GM23338 (cell line): ENCODE measurements at regions not wholly inside any gene's neighbourhood (a gene's known extent, or its start where the extent isn't known, plus 50 kb on each side); places are given as distances from the start of the nearest gene placed in this dataset.

Experiments
- ATAC-seq: fragments of 200-7000 bp; cut with Tn5 transposase; 3 replicates; pipeline ENCODE4 v1.9.1; 2020
- DNase-seq: peaks from one replicate; pipeline ENCODE4 v3.0.0-alpha.2; 2015; ENCODE audit warnings: low spot score
- H2AFZ ChIP-seq: fragments of 200-600 bp; sonication (generic); 2 replicates; pipeline ENCODE4 v1.8.0; 2016; ENCODE audit warnings: antibody characterized with exemption, mild to moderate bottlenecking, moderate library complexity
- H3F3A ChIP-seq: fragments of 200-600 bp; sonication (generic); replicated peaks from 2 replicates; pipeline ENCODE4 v1.8.0; 2017; ENCODE audit warnings: antibody characterized with exemption, mixed run types, low read depth
- H3K27ac ChIP-seq: fragments of 200-600 bp; sonication (generic); 2 replicates; pipeline ENCODE4 v1.6.1; 2016; ENCODE audit warnings: low read depth
- H3K27me3 ChIP-seq: fragments of 200-600 bp; sonication (generic); 2 replicates; pipeline ENCODE4 v1.8.0; 2016; ENCODE audit warnings: mild to moderate bottlenecking, mixed run types, moderate library complexity; ENCODE audit not compliant: insufficient read depth
- H3K36me3 ChIP-seq: fragments of 200-600 bp; sonication (generic); 2 replicates; pipeline ENCODE4 v1.8.0; 2016; ENCODE audit warnings: mild to moderate bottlenecking; ENCODE audit not compliant: insufficient read depth
- H3K4me1 ChIP-seq: fragments of 200-600 bp; sonication (generic); 2 replicates; pipeline ENCODE4 v1.8.0; 2016; ENCODE audit warnings: mild to moderate bottlenecking, moderate library complexity; ENCODE audit not compliant: insufficient read depth
- H3K4me2 ChIP-seq: fragments of 200-600 bp; sonication (generic); 2 replicates; pipeline ENCODE4 v1.7.1; 2017; ENCODE audit warnings: mixed run types
- H3K4me3 ChIP-seq: fragments of 200-600 bp; sonication (generic); 2 replicates; pipeline ENCODE4 v1.6.1; 2016; ENCODE audit warnings: mixed run types
- H3K79me2 ChIP-seq: fragments of 200-600 bp; sonication (generic); replicated peaks from 2 replicates; pipeline ENCODE4 v1.8.0; 2017; ENCODE audit warnings: mild to moderate bottlenecking; ENCODE audit not compliant: insufficient read depth
- H3K9me2 ChIP-seq: fragments of 200-600 bp; sonication (generic); 2 replicates; pipeline ENCODE4 v1.8.0; 2017; ENCODE audit not compliant: insufficient read depth
- H4K20me1 ChIP-seq: fragments of 200-600 bp; sonication (generic); replicated peaks from 2 replicates; pipeline ENCODE4 v1.8.0; 2017; ENCODE audit warnings: mild to moderate bottlenecking; ENCODE audit not compliant: insufficient read depth
- H3K27ac Mint-ChIP-seq: 2 replicates; pipeline ENCODE4 v1.8.0; 2020; ENCODE audit warnings: inconsistent platforms, mild to moderate bottlenecking, moderate library complexity, mixed read lengths
- H3K27me3 Mint-ChIP-seq: 3 replicates; pipeline ENCODE4 v1.8.0; 2022; ENCODE audit warnings: low read depth, mild to moderate bottlenecking, moderate library complexity, mixed read lengths, inconsistent platforms; ENCODE audit not compliant: insufficient read depth, poor library complexity
- H3K36me3 Mint-ChIP-seq: 3 replicates; pipeline ENCODE4 v1.8.0; 2021; ENCODE audit warnings: low read depth, mild to moderate bottlenecking, inconsistent platforms, moderate library complexity, mixed read lengths
- H3K4me1 Mint-ChIP-seq: 3 replicates; pipeline ENCODE4 v1.8.0; 2020; ENCODE audit warnings: mild to moderate bottlenecking, inconsistent platforms, mixed read lengths
- H3K4me3 Mint-ChIP-seq: 3 replicates; pipeline ENCODE4 v1.8.0; 2021; ENCODE audit warnings: moderate library complexity, mild to moderate bottlenecking, inconsistent platforms, mixed read lengths
- H3K9me3 Mint-ChIP-seq: 3 replicates; pipeline ENCODE4 v1.8.0; 2020; ENCODE audit warnings: moderate library complexity, mild to moderate bottlenecking, inconsistent platforms, mixed read lengths
- EZH2 ChIP-seq: fragments of 200-600 bp; sonication (generic); IDR thresholded peaks from one replicate; pipeline ENCODE4 v1.8.0; 2017; ENCODE audit warnings: antibody characterized with exemption, mild to moderate bottlenecking, low read depth; ENCODE audit not compliant: unreplicated experiment
- JUNB ChIP-seq: IDR thresholded peaks from one replicate; pipeline ENCODE4 v1.6.1; 2016; ENCODE audit warnings: antibody characterized with exemption; ENCODE audit not compliant: unreplicated experiment
- NANOG ChIP-seq: IDR thresholded peaks from 2 replicates; pipeline ENCODE4 v1.6.1; 2016; ENCODE audit warnings: antibody characterized with exemption, borderline replicate concordance
- TF ChIP-seq, protein P1 (sequence below): fragments of 250-450 bp; sonication (Bioruptor Pico); IDR thresholded peaks from 2 replicates; pipeline ENCODE4 v1.5.0; 2020; ENCODE audit warnings: mild to moderate bottlenecking, moderate library complexity

DNA sequence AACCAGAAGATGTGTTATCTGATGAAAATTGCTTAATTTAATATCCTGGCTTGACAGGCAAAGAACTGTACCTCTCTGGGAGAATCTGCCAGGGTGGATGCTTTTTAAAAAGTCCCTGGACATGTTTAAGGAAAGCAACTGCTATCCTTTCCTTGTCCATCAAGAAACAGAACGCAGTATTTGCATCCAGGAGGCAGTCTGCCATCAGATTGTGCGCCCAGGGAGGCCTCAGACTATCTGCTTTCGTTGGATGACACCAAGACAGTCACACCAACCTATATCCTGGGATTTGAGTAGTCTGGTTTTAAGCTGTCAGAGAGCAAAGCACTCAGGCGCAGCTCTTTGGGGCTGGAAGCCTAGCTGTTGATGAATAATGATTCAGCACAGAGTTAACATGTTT lies 121.9 kb downstream of the TBX5 start (continued):
- TF ChIP-seq, protein P1, sequence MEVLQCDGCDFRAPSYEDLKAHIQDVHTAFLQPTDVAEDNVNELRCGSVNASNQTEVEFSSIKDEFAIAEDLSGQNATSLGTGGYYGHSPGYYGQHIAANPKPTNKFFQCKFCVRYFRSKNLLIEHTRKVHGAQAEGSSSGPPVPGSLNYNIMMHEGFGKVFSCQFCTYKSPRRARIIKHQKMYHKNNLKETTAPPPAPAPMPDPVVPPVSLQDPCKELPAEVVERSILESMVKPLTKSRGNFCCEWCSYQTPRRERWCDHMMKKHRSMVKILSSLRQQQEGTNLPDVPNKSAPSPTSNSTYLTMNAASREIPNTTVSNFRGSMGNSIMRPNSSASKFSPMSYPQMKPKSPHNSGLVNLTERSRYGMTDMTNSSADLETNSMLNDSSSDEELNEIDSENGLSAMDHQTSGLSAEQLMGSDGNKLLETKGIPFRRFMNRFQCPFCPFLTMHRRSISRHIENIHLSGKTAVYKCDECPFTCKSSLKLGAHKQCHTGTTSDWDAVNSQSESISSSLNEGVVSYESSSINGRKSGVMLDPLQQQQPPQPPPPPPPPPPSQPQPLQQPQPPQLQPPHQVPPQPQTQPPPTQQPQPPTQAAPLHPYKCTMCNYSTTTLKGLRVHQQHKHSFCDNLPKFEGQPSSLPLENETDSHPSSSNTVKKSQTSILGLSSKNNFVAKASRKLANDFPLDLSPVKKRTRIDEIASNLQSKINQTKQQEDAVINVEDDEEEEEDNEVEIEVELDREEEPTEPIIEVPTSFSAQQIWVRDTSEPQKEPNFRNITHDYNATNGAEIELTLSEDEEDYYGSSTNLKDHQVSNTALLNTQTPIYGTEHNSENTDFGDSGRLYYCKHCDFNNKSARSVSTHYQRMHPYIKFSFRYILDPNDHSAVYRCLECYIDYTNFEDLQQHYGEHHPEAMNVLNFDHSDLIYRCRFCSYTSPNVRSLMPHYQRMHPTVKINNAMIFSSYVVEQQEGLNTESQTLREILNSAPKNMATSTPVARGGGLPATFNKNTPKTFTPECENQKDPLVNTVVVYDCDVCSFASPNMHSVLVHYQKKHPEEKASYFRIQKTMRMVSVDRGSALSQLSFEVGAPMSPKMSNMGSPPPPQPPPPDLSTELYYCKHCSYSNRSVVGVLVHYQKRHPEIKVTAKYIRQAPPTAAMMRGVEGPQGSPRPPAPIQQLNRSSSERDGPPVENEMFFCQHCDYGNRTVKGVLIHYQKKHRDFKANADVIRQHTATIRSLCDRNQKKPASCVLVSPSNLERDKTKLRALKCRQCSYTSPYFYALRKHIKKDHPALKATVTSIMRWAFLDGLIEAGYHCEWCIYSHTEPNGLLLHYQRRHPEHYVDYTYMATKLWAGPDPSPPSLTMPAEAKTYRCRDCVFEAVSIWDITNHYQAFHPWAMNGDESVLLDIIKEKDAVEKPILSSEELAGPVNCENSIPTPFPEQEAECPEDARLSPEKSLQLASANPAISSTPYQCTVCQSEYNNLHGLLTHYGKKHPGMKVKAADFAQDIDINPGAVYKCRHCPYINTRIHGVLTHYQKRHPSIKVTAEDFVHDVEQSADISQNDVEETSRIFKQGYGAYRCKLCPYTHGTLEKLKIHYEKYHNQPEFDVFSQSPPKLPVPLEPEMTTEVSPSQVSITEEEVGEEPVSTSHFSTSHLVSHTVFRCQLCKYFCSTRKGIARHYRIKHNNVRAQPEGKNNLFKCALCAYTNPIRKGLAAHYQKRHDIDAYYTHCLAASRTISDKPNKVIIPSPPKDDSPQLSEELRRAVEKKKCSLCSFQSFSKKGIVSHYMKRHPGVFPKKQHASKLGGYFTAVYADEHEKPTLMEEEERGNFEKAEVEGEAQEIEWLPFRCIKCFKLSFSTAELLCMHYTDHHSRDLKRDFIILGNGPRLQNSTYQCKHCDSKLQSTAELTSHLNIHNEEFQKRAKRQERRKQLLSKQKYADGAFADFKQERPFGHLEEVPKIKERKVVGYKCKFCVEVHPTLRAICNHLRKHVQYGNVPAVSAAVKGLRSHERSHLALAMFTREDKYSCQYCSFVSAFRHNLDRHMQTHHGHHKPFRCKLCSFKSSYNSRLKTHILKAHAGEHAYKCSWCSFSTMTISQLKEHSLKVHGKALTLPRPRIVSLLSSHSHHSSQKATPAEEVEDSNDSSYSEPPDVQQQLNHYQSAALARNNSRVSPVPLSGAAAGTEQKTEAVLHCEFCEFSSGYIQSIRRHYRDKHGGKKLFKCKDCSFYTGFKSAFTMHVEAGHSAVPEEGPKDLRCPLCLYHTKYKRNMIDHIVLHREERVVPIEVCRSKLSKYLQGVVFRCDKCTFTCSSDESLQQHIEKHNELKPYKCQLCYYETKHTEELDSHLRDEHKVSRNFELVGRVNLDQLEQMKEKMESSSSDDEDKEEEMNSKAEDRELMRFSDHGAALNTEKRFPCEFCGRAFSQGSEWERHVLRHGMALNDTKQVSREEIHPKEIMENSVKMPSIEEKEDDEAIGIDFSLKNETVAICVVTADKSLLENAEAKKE (CRISPR knock-in tag): no peak
- no peak for TF ChIP-seq JUNB

DNA sequence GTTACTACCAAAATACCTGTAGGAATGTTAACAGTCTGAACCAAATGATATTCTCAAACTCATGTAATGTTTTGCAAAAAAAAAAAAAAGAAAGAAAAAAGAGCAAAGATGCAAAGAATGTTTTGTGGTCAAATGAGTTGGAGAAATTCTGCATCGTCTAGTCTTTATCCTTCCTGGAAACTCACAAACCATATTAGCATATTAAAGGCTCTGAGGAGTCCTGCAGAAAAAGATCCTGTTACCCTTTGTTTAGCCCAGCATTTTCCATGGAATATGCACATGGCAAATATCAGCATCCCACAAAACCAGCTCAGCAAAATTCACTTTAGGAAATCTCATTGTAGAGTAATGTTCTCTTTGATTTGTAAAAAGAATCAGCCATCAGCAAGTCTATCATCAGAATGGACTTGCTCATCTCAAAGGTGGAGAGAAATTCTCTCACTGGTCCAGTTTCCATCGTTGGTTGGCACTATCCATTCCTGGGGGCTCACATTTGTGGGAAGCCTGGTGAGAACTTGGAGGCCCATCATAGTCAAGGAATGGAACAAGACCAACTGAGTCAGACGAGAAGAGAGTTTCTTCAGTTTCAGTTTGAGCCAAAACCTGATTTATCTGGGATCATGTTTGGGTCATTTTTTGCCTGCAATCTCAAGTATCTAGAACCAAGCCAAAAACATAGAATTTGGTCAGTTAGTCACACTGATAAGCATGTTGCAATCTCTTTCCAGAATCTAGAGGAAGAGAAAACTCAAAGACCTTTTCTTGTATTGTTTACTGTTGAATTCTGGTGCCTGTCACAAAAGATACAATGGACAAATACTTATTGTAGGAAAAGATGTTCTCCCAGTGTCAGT lies 129.8 kb downstream of the TBX5 start:
- Mint-ChIP-seq H3K27ac (peak overlapping the region; percentile 71), H3K4me1 (peaks cover 49% of the 10 kb centered on the region), H3K36me3 (peaks cover 6% of the 10 kb centered on the region; the same call in 1 of the 3 replicates), H3K4me3 (peak overlapping the region; percentile 44; the same call in 1 of the 3 replicates), H3K27me3 (peaks cover 1% of the 10 kb centered on the region), H3K9me3 (peaks cover 5% of the 10 kb centered on the region; the same call in 2 of the 3 replicates)
- Histone ChIP-seq H3K4me3 (peak overlapping the region; percentile 3; the same call in 1 of the 2 replicates), H3K9me2 (peaks cover 7% of the 10 kb centered on the region; the same call in 1 of the 2 replicates), H3K4me1 (peaks cover 54% of the 10 kb centered on the region), H3K27me3 (no peaks in the 10 kb centered on the region), H2AFZ (no peak overlapping the region), H3K79me2 (no peaks in the 10 kb centered on the region), H3K27ac (peak overlapping the region; percentile 79), H4K20me1 (no peaks in the 10 kb centered on the region), H3F3A (no peaks in the 10 kb centered on the region), H3K4me2 (peak overlapping the region; percentile 56), H3K36me3 (no peaks in the 10 kb centered on the region)
- TF ChIP-seq, protein P1 (CRISPR knock-in tag): peak; percentile 92
- peak; percentile 84; the same call in 1 of the 2 replicates for TF ChIP-seq NANOG
- no peak for TF ChIP-seq EZH2
- DNase-seq (peak; percentile 35), ATAC-seq (peak; percentile 76)
